GM18909 (cell line): ENCODE measurements at regions not wholly inside any gene's neighbourhood (a gene's known extent, or its start where the extent isn't known, plus 50 kb on each side); places are given as distances from the start of the nearest gene placed in this dataset.

Experiments
- ATAC-seq: cut with Tn5 transposase; IDR thresholded peaks from one replicate; pipeline ENCODE4 v1.9.1; 2021; ENCODE audit warnings: mild to moderate bottlenecking; ENCODE audit not compliant: unreplicated experiment, poor library complexity

DNA sequence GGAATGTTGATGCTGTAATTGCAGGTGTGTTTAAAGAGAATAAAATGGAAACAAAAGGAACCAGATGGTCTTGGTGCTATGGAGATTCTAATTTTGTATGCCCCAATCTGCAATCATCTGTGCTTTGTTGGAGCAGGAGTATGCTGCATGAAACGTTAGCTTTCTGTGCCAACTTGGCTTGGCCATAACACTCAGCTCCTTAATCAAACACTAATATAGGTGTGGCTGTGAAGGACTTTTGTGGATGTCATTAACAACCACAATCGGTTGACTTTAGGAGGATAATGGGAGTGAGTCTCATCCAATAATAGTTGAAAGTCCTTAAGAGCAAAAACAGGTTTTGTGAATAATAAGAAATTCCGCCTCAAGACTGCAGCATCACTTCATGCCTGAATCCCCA, 399.2 kb downstream of the NLGN4X start:
- ATAC-seq, result no peak

DNA sequence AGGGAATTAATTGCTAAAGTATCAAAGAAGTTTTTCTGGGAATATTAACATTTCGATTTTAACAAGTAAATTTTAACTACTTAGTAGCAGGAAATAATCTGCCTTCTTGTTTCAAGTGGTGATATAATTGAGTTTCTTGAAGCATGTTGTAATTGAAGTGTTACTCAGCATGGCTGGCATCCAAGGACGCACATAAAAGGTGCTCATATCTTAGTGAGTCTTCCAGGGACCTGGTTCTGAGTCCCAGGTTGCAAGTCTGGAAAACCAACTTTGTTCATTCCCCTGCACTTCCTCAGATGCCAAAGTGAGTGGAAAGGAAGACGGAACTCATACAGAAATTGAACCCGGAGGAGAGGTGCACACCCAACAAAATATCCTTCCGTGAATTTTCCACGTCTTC, 399.6 kb downstream of the NLGN4X start:
- no peak for ATAC-seq

DNA sequence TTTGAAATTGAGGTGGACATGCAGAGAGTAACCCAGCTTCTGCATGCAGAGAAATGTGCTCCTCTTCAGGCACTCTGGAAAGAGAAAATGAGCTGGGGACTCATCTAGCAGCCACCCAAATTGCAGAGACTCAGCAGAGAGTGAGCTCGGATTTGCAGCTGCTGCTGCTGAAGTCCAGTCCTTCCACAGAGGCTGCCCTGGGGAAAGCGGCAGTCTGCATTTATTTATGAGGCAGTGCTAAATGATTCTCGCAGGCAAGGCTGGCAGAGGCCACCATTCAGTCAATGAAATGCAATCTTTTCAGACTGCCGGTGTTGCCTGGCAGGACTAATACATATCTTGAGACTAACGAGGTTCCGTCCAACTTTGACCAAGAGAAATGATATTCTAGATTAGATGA, 404.8 kb downstream of the NLGN4X start:
- no peak for ATAC-seq

DNA sequence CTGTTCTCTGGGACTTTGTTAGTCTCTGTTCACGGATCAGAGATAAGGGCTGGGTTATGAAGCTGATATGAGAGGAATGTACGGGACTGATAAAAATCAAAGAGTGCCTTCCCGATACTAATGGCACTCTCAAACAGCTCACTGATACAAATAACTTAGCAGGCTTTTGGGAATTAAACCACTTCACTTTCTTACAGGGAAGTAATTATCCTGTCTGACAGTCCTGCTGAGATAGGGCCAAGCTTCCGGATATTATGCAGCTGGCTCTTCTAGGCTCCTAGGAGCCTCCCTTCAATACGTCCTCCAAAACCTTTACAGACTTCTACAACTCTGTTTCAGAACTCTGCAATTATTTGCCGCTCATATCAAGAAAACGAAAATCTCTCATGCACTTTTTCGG, 418.0 kb downstream of the NLGN4X start:
- no peak for ATAC-seq

DNA sequence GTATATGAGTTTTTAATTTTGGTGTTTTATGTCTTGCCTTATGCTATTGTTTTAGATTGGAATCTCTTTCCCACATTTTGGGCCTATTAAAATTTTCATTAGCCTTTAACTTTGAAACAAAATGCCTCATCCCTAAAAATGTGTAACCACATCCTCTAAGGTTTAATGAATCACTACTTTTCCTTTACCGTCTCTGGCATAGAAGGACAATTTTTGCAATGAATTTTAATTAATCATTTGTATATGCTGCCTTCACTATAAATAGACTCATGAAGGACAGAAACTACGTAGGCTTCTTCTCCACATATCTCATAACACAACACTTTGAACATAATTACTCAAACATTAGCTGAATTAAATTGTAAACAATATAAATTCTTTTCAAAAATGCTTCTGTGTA, 421.5 kb downstream of the NLGN4X start:
- ATAC-seq, result no peak

DNA sequence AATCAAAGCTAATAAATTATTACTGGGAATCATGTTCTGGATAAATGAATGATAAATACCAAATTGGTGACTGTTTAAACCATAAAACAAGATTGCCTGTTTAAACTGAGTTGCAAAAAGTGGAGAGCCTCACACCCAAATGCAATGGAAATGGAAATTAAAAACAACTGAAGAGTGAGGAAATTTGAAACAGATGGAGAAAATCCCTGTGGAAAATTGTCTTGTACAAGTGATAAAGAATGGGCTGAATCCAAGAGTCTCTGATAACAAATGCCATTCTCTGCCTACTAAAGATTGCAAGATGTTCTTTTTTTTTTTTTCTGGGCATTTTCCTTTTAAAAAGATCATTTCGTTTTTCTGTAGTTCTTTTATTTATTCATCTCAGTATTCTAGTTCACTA, 426.3 kb downstream of the NLGN4X start:
- no peak for ATAC-seq

DNA sequence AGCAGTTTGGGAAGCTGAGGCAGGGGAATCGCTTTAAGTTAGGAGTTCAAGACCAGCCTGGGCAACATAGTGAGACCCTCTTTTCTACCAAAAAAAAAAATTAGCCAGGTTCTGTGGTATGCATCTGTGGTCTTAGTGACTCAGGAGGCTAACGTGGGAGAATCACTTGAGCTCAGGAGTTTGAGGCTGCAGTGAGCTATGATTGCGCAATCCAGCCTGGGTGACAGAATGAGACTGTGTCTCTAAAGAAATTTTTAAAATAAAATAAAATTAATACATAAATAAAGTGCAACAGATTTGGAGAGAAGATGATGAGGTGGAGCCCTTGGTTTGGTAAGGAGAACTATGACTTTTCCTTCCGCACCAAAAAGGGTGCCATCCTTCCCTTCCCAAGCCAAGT, 436.9 kb downstream of the NLGN4X start:
- no peak for ATAC-seq

DNA sequence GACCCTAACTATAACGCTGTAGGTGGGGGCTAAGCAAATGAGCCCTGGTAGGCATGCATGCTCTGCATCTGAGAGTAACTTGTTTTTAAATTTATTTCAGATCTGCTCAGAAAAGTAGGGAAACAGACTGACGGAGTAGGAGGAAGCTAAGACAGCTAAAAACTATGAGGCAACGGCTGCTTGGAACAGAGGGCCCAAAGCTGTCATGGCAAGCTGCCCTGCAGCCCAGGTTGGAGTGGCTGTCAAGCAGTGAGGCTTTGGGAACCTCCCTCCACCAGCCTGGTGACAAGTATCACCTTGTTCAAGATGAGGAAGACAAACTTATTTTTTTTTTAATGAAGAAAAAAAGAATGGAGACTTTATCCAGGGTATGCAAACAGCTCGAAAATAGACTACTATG, 439.8 kb downstream of the NLGN4X start:
- ATAC-seq, result no peak

DNA sequence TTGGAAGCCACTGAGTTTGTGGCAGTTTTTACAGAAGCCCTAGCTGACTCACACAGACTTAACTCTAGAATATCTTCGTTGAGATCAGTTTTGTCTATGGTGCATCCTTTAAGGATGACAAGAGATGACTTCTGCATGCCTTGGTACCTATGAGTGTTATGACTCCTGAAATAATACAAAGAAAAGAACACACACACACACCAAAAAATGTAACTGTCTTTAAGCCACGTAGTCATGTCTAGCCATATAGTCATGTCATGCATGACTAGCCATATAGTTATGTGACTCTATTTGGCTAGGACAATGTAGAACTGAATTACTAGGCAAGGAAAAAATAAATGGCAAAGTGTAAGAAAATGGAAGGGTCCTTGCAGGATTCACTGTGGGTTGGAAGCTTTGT, 447.8 kb downstream of the NLGN4X start:
- ATAC-seq, result no peak

DNA sequence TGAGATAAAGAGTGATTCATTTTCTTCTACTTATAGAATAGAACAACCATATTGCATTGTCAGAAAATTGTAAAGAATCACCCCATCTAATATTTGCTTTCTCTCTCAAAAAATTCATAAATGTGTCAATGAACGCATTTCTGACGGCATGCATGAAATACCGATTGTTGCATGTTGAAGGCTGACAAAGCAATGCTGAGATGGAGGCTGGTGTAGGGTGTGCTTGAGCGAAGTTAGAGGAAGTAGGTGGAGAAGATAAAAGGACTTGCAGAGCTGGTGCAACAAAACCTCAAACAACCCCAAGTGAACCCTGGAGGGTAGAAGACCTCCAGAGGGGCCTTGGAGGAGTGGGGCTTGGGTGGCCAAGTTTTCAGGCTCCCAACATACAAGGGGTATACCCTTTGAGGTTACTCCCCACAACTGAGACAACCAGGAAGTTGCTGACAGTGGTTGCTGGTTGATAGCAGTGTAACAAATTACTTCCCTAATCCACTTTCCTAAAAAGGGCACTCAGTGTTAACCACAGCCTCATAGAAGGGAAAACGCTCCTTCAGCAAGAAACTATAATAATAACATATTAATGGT, 452.7 kb downstream of the NLGN4X start:
- ATAC-seq, result no peak

DNA sequence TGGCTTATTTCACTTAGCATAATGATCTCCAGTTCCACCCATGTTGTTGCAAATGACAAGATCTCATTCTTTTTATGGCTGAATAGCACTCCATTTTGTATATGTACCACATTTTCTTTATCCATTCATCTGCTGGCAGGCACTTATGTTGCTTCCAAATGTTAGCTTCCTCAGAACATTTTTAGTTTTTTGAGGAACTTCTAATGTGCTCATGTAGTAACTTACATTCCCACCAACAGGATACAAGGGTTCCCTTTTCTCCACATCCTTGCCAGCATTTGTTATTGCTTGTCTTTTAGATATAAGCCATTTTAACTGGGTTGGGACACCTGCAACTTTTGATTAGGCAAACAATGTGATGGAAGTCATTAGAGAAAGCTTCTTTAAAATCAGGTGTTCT, 454.2 kb downstream of the NLGN4X start:
- no peak for ATAC-seq

DNA sequence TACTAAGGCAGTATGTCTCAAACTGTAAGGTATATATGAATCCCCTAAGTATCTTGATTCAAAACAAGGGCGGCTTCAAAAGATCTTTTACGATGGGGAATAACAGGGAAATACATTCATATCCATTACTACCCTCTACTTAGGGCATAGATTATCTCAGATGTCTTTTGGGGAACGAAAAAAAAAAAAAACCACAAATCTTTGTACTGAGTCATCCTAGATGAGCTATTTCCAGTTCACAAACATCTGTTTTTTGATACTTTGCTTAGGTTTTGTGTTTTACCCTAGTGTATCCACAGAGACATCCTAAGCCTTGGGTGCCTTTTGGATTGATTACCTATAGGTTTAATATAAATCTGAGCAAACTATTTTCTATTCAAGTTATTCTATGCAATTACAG, 457.2 kb downstream of the NLGN4X start:
- ATAC-seq, result no peak

DNA sequence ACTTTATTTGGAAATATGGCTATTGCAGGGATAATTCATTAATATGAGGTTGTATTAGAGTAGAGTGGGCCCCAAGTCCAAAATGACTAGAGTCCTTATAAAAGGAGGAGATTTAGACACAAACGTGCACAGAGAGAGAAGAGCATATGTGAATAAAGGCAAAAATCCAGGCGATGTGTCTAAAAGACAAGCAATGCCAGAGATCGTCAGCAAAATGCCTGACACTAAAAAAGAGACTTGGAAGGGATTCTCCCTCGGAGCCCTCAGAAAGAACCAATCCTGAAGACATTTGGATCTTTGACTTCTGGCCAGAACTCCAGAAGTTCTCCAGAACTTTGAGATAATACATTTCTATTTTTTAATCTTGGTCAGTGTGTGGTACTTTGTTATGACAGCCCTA, 472.1 kb downstream of the NLGN4X start:
- no peak for ATAC-seq

DNA sequence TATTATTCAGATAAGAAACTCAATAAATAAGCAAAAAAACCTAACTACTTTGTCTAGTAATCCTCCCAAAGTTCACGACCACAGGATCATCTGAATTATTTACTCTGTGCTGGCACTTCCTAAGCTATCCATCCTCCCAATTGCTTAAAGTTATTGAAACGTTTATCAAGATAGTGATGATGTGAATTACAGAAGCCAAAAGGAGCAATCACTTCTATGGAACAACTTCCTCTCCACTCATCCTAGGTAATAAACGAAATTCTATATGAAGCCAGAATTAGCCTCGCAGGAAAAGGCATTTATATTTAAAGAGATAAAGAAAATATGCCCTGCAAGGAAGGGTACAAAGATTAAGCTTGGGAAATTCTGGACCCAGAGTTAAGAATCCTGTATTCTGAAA, 475.4 kb downstream of the NLGN4X start:
- ATAC-seq, result no peak

DNA sequence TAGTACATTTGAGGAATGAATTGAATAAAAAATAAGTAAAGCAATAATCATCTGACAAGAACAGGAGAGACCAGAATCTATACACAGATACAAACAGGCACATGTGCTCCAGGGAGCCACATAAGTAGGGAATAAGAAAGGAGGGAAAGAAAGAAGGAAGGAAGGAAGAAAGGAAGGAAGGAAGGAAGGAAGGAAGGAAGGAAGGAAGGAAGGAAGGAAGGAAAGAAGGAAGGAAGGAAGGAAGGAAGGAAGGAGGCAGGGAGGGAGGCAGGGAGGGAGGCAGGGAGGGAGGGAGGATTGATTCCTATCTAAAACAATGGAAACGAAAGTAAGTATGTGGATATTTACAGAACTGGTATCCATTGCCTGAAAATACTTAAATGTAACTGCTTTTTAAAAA, 475.8 kb downstream of the NLGN4X start:
- ATAC-seq, result no peak

DNA sequence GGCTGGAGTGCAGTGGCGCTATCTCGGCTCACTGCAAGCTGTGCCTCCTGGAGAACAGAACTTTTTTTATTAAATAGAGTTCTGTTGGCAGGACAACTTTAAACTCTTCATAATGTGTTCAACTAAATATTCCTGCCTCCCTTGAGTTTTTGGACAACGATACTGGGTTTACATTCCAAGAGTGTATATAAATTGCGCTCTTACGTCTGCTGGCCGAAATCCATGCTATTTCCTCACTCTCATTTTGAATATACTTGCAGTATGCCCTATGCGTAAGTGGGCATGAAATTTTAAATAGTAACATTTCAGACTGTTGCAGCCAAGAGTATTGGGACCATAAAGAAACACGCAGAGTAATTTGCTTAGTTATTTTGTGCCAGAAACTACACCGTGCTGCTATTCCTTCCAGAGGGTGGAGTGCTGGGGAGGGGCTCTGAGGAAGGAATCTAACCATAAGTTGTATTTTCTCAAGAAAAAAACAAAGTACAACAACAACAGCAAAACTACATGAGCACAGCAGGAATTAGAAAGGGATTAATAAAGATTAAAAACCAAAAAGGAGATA, 480.0 kb downstream of the NLGN4X start:
- ATAC-seq, result no peak

DNA sequence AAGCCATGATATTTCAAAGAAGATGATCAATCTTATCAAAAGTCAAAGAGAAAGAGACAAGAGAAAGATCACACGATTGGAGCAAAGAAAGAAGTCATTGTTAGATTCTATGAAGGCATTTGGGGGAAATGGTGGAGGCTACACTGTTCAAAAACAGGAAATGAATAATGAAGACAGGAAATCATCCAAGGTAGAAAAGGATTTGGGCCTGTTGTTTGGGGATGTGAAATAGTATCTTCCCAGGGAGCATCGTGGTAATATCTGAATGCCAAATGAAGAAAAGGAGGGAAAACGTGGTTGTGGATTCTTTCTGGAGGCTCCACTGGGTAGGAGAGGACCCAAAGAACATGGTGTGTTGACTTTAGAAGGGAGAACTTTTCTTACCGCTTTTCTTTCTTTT, 482.4 kb downstream of the NLGN4X start:
- ATAC-seq, result no peak

DNA sequence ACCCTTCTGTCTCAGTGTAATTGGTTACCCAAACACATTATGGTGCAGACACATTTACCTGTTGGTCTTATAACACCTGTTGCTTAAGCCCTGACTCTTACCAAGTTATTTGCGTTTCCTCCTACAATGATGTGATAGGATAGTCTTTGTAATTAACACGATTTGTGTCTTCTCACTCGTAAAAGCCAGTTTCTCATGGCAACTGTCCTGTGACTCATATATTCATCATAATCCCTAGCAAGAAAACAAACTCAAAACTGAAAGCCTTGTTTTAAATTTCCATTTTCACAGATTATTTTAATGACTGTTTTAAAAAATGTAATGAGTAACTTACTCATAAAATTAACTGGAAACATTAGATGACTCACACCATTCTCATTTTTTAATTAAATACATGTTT, 495.2 kb downstream of the NLGN4X start:
- no peak for ATAC-seq

DNA sequence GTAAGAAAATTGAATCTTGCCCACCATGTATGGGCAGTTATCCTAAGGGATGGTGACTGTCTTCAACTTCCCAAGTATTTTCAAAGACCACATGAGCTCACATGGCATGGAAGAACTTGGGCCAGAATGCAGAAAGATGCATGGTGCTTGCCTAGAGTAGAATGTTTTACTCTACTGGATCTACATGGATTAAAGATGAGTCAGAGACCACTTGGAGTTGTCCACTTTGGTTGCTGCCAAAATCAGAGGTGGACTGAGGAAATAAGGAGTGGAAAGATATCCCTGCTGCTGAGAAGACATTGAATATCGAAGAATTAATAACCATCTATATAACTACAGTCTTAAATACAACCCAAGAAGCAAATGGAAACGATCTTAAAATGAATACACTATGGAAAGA, 498.1 kb downstream of the NLGN4X start:
- ATAC-seq, result no peak

DNA sequence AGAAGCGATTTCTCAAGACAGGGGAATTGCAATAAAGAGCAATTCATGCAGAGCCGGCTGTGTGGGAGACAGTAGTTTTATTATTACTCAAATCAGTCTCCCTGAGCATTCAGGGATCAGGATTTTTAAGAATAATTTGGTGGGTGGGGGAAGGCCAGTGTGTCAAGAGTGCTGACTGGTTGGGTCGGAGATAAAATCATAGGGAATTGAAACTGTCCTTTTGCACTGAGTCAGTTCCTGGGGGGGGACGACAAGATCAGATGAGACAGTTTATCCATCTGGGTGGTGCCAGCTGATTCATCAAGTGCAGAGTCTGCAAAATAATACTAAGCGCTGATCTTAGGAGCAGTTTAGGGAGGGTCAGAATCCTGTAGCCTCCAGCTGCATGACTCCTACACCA, 502.4 kb downstream of the NLGN4X start:
- no peak for ATAC-seq

DNA sequence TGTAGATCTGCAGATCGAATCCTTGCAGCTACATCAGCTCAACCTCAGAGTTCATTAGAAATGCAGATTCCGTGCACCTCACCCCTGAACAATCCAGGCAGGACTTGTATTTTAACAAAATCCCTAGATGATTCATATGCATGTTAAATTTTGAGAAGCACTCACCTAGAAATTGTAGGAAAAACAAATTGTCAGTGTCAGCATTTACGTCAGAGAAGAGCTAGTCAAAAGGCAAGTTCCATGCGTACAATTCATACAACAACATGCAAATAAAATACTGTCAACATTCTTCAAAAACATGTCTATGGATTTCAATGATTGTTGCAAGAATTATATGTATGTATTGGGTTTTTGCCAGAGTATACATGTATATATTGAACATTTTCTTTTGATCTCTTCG, 504.5 kb downstream of the NLGN4X start:
- no peak for ATAC-seq

DNA sequence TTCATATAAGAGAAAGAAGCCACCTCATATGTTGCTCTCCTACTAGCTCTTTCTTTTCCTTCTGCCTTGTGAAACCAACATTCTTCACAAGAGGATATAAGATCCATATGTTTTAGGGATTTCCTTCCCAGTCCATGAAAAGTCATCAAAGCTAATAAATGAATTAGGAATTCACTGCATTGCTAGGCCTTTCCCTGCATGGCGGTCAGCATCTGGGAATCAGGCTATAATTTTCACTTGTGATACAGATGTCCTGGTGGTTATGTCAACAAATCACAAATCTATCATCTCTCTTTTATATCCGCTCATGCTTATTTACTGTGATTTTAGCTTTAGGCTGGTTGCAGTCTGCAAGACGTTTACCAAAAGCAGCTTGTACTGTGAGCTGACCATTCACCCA, 510.0 kb downstream of the NLGN4X start:
- ATAC-seq, result no peak

DNA sequence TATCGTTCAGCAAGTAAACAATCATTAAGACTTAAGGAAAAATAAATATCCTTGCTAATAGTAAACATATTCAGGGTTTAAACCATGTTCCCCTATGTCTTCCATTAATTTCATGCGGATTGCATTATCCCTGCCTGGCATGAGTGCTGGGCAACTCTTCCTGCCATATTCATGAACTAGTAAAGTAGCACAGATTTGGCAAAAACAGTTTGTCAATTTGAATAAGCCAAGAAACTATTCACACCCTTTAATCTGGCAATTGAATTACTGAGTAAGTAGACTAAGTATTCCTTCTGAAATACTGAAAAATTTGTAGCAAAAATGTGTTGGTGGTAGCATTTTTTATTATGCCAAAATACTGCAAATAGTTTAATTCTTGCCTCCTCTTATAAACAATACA, 512.0 kb downstream of the NLGN4X start:
- ATAC-seq, result no peak
